ENCODE measurements at regions not wholly inside any gene's neighbourhood (a gene's known extent, or its start where the extent isn't known, plus 50 kb on each side); places are given as distances from the start of the nearest gene placed in this dataset.

GRCh38 chr10:29835055-29835454 lies 200.3 kb upstream of the SVIL start:
- TF ChIP-seq CTCF (IDR thresholded peaks at IDR 0.05) (no peak), POLR2A (IDR thresholded peaks at IDR 0.05) (no peak)
